ENCODE measurements at regions not wholly inside any gene's neighbourhood (a gene's known extent, or its start where the extent isn't known, plus 50 kb on each side); places are given as distances from the start of the nearest gene placed in this dataset.
"Not testable (repeated sequence)": the region's sequence is repeated elsewhere in the genome, so short reads cannot be mapped to it uniquely, and the experiment has no call there.

DNA sequence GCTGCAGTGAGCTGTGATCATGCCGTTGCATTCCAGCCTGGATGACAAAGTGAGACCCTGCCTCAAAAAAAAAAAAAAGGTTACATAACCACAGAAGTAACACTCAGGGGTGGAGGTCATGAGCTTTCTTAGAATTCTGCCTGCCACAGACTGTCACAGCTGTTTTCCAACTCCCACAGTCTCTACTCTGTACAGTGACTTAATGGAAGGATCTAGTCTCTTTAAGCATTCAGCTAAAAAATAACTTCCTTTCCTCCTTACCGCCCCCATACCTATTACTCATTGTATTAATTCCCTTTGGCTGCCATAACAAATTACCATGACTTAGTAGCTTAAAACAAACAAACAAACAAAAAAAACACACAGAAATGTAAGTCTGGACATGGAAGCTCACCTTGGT is 99.6 kb upstream of the UBE2E1 start:
- no peak for DNase-seq (ENCODE audit: low spot score)

DNA sequence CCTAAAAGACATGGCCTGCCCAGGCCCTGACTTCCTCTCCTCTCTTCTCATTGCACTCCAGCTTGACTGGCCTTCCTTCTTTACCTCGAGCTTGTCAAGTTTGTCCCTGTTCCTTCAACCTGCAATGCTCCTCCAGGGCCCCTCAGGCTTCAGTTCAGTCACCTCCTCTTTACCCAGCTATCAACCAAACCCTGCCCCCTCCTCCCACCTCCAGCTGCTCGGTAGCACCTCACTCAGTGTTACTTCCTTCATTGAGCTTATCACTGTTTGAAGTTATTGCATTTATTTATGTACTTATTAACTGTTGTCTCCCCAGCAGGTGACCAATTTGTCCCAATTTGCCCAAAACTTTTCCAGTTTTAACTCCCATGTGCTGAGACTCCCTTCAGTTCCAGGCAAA is 95.8 kb upstream of the UBE2E1 start:
- DNase-seq (ENCODE audit: low spot score) = no peak

DNA sequence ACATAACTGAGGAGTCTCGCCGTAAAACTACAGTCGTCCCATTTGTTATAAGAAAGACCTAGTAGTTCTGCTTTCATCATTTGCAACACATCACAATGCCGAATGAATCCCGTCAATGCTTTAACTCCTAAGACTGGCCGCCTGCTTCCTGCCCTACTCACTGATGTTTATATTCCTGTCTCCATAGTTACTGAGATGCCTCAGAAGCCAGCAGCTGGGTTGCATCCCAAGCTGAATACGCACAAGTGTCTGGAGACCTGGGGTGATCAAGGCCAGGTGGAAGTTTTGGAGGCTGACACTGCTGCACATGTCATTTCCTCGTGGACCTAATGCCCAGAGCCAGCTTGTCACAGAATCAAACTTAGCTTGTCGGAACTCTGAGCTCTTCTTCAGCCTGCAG is 95.2 kb upstream of the UBE2E1 start:
- DNase-seq (ENCODE audit: low spot score) = peak; percentile 56

DNA sequence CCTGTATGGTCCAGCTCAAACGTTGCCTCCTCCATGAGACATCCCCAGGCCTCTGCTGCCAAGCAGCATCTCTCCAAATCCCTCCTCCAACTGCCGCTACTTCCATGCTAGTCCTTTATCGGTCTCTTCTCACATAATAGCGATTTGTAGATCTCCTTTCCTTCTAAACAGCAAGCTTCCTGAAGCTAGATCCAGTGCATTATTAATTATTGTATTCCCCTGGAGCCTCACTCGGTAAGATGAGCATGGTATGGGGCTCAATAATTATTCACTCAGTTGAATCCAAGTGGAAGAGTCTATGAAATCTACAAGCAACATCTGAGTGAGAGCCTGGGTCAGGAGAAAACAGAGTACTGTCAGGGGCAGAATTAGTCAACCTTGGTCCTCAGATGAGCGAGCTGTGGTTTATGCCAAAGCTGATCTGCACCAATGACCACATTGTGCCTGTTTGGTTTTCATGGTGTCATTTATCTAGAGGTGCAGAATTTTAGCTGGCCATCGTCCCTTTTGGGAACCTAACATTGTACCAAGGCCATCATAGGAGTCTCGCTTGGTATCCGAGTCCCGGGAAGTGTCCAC is 93.8 kb upstream of the UBE2E1 start:
- DNase-seq (ENCODE audit: low spot score) = no peak

DNA sequence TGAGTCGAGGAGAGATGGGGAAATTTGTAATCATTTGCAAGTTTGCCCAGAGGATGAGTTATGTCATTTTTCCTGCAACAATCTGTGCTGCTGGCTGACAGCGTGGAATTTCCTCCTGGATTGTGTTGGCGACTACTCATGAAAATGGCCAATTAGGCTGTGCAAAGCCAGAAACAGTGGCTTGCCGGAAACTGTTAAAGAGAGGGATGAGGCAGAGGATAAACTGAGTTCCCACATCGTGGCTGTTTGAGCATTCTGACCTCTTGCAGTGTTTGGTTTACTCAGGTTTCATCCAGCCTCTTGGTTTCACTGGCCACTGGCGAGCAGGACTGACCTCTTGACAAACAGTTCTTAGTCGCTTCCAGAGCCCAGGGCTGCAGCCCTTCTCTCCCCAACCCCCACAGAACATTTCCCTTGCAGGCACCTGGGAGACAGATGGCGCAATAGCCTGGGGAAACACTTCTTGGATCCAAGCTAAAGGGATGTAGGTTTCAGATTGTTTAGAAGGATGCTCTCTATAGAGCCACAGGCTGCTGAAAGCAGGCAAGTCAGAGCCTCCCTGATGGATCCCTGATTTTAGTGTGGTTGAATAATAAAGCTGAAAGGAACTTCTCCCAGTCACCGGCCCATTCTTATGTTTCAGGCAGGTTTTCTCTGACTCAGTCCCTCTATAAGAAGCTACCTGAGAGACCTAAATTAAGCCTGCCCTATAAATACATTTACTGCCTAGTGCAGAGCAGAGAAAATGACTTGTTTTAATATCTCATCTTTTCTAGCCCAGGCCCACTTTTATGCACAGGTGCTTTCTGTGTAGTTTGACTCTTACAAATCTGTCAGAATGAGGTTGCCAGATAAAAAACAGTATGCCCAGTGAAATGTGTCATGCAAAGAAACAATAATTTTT is 92.8 kb upstream of the UBE2E1 start:
- peak; percentile 82 for DNase-seq (ENCODE audit: low spot score)

DNA sequence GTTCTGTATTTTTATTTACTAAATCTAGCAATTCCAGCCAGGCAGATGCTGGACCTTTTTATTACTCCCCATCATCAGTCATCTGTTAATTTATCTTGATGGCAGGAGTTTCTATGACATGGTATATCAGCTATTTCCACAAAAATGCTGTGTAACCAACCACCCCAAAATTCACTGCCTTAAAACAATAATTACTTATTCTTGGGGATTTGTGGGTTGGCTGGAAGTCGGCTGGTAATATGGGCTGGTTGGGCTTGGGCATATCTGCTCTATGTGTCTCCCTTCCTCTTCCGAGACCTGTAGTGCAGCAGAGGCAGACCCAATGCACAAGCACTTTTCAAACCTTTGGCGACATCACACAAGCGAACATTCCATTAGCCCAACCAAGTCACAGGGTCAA is 92.1 kb upstream of the UBE2E1 start:
- no peak for DNase-seq (ENCODE audit: low spot score)

DNA sequence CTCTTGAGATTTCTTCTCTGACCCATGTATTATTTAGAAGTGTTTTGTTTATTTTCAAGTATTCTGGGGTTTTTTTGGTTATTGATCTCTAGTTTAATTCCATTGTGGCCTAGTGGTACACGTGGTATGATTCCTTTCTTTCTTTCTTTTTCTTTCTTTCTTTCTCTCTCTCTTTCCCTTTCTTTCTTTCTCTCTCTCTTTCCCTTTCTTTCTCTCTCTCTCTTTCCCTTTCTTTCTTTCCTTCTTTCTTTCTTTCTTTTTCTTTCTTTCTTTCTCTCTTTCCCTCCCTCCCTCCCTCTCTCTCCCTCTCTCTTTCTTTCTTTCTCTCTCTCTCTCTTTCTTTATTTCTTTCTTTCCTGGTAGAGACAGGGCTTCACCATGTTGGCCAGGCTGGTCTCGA is 85.7 kb upstream of the UBE2E1 start:
- no peak for DNase-seq (ENCODE audit: low spot score)

DNA sequence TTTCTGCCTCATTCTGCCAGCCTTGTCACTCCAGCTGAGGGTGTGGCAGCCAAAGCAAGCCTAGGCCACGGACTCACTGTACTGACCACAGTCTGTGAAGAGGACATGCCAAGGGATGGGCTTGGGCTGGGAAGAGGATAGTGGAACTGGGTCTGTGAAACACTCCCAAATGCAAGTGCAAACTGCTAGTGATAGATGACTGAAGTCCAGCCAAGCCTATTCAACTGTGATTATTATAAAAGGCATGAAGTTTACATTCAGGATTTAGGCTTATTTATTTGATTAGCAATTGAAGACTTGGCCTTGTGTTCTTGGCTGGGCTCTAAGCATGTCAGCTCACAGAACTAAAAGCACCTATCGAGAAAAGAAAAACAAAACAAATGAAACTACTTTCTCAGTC is 84.9 kb upstream of the UBE2E1 start:
- DNase-seq (ENCODE audit: low spot score) = no peak

DNA sequence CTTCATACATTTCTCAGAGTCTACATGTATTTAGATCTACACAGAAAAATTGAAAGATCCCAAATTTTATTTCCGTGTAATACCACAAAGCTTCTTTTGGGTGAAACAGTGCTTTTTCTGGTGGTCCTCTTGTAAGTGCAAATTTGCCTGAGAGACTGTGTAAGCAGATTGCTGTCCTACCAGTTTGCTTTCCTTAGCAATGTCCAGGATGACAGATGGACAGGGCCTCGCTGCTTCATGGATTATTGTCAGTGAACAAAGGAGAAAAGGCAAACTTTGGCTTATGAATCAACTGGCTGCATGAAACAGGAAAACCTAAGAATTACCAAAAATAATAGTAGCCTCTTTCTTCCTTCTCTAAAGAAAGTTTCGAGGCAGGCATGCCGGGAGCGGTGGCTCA is 82.6 kb upstream of the UBE2E1 start:
- no peak for DNase-seq (ENCODE audit: low spot score)

DNA sequence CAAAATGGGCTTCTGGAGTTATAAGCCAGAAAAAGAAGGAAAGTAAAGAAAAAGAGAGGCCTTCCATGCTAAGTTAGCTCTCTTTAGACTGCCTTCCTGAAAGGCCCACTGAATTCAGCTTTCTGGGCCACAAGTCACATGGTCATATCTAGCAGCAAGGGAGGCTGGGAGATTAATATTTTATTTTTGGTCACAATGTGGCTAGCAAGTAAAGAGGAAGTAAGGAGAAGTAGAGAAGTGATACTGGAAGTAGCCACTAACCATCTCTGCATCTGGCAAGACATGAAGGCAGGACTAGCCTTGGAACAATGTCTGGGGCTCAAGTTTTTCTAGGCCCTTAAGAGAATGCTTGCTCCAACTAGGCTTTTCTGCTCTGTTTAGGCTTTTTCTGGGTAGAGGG is 81.8 kb upstream of the UBE2E1 start:
- DNase-seq (ENCODE audit: low spot score) = no peak

DNA sequence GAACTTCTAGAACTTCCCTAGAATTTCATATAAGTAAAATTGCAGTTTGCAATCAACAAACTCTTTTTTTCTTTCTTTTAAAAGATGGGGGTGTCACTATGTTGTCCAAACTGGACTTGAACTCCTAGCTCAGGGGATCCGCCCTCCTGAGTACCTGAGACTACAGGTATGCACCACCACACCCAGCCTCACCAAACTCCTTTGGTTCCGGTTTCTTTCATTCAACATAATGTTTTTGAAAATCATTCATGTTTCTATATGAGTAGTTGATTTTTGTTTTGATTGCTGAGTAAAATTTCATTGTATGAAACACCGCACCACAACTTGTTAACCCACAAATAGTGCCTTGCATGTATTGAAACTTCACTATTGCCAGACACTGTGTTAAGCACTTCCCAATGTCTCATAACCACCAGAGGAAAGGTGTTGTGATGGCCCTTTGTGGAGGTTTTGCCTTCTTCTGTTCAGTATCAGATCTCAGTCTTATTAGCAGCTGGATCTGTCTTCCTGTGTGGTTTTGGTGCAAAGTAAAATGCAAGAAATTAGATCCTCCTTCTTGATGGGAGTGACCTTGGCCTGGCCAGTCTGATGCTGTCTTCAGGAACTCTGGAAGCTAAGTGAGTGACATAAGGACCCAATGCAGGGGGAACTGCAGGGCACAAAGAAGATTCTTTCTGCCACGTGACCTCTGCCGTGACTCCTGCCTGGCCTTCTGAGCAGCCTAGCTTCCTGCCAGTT is 78.8 kb upstream of the UBE2E1 start:
- no peak for DNase-seq (ENCODE audit: low spot score)

DNA sequence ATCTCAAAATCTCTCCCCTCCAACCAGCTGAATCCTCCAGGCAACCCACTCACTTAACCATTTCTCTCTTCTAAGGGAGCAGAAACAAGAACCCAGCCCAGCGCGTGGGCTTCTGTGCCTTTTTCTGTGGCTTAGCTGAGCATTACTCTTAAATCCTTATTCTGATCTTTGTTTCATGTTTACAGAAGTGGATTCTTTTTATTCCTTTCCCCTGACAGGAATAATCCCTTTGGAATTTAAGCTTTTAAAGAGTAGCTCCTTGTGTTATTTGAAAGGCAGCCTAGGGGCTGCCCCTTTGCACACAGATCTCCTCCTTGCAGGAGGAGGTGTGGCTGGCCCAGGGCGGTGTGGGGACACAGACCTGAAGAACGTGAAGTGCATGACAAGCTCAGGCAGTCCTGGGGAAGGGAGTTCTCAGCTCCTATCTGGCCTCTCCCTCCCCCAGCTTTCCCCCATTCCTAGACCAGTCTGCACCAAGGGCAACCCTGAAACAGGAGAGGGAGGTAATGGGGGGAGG is 77.1 kb upstream of the UBE2E1 start:
- DNase-seq (ENCODE audit: low spot score) = no peak

DNA sequence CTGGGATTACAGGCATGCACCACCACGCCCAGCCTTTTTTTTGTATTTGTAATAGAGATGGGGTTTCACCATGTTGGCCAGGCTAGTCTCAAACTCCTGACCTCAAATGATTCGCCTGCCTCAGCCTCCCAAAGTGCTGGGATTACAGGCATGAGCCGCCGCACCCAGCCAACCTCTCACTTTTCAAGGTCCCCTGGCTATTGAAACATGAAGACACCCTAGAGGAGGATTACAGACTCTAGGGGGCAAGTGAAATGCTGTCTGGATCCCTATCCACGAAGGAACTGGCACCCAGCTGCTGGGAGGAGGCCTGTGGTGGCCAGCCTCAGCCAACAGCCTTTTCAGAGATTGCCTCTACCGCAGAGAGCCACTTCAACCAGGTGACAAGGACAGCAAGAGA is 76.4 kb upstream of the UBE2E1 start:
- not testable (repeated sequence) for DNase-seq (ENCODE audit: low spot score)

DNA sequence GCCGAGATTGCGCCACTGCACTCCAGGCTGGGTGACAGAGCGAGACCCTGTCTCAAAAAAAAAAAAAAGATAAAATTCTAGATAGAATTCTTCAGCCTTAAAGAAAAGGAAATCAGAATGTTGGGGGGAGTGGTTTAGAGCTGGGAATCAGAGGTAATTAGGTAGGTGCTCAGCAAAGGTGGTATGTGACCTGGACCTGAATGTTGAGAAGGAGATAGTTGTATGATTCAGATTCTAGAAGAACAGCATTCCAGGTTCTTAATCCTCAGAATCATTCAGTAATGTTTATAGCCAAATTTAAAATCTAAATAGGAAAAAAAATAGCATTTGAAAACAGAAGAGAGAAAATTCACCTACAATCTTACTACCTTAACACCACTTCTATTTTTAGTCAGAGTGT is 71.3 kb upstream of the UBE2E1 start:
- no peak for DNase-seq (ENCODE audit: low spot score)

DNA sequence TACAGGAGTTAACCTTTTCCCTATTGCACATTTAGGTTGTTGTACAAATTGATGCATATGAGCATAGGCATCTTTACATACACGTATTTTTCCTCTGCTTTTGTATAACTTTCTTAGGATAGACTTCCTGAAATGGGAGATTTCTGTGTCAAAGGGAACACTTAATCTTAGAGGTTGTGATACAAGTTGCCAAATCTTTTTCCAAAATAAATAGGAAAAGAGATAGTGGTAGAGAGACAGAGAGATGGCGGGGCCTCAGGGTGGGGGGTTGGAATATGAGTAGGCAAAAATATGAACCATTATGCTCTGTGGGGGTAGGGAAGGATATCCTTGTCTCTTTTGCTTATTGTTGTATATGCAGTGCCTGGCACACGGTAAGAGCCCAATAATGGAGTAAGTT is 70.7 kb upstream of the UBE2E1 start:
- no peak for DNase-seq (ENCODE audit: low spot score)

DNA sequence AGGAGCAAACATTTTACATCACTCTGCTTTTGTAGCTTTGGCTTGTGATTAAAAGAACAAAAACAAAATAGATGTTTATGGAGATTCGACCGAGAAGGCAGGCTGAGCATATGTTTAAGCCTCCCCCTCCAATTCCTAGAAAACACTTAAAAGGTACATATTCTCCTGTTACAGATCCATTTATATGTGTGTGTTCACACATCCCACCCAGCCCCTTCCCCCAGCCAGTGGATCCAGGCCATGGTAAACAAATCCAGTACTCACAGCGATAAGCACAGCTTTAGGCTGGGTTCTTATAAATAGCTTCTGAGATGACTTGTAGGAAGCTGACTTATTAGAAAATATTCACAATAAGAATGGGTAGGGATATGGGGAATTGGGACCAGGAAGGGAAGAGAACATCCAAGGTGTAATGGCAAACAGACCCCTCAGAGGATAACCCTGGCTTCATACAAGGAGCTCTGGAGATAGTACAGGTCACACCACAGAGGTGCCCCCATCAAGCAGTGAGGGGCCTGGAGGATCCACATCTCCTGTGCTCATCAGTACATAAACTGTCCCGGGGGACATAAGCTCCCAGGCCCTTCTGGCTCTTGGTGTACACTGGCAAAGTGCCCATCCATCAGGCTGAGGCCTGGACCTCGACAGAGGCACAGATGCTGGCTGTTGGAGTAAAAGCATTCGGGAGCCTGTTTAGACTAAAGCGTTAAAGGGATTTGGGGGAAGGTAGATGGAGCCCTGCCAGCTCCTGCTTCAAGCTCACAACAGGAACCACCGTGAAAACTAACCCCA is 70.0 kb upstream of the UBE2E1 start:
- peak; percentile 87 for DNase-seq (ENCODE audit: low spot score)

DNA sequence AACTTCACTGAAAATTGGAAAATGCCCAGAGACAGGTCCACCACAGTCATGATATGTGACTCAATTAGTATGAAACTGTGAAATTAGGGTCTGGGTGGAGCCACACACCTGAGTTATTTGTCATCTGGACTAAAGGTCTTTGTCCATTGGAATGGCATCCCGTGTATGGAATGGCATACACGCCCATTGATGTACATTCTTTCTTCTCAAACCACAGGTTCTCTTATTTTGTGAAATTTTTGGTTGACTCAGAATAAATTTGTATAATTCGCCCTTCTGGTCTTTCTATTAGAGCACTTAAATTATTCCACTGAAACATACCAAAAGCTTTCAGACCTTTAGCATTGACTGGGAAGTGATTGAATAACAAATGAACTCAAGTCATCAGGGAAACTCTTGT is 66.8 kb upstream of the UBE2E1 start:
- no peak for DNase-seq (ENCODE audit: low spot score)

DNA sequence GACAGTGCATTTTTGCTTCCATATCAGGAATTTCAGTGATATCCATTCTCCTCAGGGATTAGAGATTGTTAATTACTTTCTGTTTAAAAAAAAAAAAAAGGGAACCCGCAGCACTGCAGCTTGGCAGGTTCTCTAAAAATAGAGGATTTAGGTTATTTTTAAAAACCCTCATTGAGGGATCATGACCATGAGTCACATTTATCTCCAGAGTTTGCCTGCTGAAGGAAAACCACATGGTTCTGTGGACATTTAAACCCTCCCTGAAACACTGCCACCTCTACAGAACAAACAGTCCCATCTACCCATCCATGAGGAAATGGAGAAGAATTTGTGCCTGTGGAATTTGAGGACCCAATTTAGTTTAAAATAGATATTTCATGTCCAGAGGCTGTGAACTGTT is 66.2 kb upstream of the UBE2E1 start:
- DNase-seq (ENCODE audit: low spot score) = no peak

DNA sequence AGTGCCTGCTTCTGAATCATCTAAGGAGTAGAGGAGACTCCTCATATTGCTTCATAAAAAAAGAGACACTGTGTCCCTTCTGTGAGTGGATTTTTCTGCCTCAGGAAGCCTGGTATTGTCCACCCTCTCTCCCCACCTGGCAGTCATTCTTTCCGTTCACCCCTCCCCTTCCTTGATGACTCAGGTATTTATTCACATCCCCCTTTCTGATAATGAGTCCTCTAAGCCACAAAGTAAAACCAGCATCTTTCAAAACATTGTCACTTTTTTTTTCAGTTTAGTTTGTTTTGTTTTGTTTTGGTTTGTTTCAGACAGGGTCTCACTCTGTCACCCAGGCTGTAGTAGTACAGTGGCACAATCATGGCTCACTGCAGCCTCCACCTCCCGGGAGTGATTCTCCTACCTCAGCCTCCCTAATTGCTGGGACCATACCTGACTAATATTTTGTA is 65.2 kb upstream of the UBE2E1 start:
- DNase-seq (ENCODE audit: low spot score) = no peak

DNA sequence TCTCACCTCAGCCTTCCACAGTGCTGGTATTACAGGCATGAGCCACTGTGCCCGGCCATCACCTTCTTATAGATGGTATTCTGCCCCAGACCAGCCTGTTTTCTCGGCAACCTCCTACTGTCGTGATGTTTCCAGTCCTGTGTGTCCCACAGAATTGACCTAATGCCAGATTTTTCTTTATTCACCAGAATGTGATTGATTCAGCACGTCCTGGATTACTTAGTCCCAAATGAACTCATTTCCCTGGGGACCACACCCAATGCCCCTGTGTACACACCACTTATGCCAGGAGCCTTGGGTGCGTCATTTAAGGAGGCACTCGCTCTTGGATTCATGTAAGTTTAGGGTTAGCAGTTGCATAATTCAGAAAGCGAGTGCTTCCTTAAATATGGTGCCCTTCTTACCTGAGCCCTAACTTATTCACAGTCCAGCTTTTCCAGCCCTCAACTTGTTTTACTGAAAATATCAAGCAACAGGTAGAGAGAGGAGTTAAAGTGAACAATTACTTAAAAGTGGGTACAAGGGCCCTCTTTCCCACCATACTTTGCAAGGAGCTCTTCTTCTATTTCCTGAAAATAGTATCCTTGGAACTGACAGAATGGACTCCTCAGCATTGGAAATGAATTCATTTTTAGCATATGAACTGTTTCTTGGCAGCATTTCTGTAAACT is 64.6 kb upstream of the UBE2E1 start:
- DNase-seq (ENCODE audit: low spot score) = no peak

All from SK-N-DZ (cell line).